HG02798 (cell line): ENCODE measurements at regions not wholly inside any gene's neighbourhood (a gene's known extent, or its start where the extent isn't known, plus 50 kb on each side); places are given as distances from the start of the nearest gene placed in this dataset.

Experiments used
- ATAC-seq: cut with Tn5 transposase; IDR thresholded peaks from one replicate; pipeline ENCODE4 v1.9.1; 2021; ENCODE audit warnings: mild to moderate bottlenecking; ENCODE audit not compliant: unreplicated experiment, poor library complexity

- no peak for ATAC-seq
Observed at GRCh38 chr5:74031536-74031935, 405.5 kb downstream of the ARHGEF28 start.

GRCh38 chr5:74030821-74031220 is 404.8 kb downstream of the ARHGEF28 start:
- ATAC-seq, result no peak

- no peak for ATAC-seq
Observed at GRCh38 chr5:74030371-74030770, 404.4 kb downstream of the ARHGEF28 start.

GRCh38 chr5:74028976-74029375 is 403.0 kb downstream of the ARHGEF28 start:
- ATAC-seq, result no peak

- ATAC-seq, result no peak
Observed at GRCh38 chr5:74028406-74028805, 402.4 kb downstream of the ARHGEF28 start.

GRCh38 chr5:74027732-74028338 is 401.8 kb downstream of the ARHGEF28 start:
- ATAC-seq, result no peak

- no peak for ATAC-seq
Observed at GRCh38 chr5:74026310-74026709, 400.3 kb downstream of the ARHGEF28 start.

- ATAC-seq, result no peak
Observed at GRCh38 chr5:74021126-74021525, 395.1 kb downstream of the ARHGEF28 start.

- no peak for ATAC-seq
Observed at GRCh38 chr5:74020503-74020902, 394.5 kb downstream of the ARHGEF28 start.

- ATAC-seq, result no peak
Observed at GRCh38 chr5:74019923-74020322, 393.9 kb downstream of the ARHGEF28 start.

GRCh38 chr5:74017786-74018211 is 391.8 kb downstream of the ARHGEF28 start:
- ATAC-seq, result no peak

GRCh38 chr5:74017112-74017511 is 391.1 kb downstream of the ARHGEF28 start:
- ATAC-seq, result no peak

- no peak for ATAC-seq
Observed at GRCh38 chr5:74016373-74016772, 390.4 kb downstream of the ARHGEF28 start.

GRCh38 chr5:74015716-74016115 is 389.7 kb downstream of the ARHGEF28 start:
- ATAC-seq, result no peak

GRCh38 chr5:74013222-74013621 is 387.2 kb downstream of the ARHGEF28 start:
- no peak for ATAC-seq

- ATAC-seq, result no peak
Observed at GRCh38 chr5:74009502-74009901, 383.5 kb downstream of the ARHGEF28 start.

- ATAC-seq, result no peak
Observed at GRCh38 chr5:74007193-74007592, 381.2 kb downstream of the ARHGEF28 start.

- no peak for ATAC-seq
Observed at GRCh38 chr5:73999297-73999696, 373.3 kb downstream of the ARHGEF28 start.

- no peak for ATAC-seq
Observed at GRCh38 chr5:73998489-73998888, 372.5 kb downstream of the ARHGEF28 start.

- no peak for ATAC-seq
Observed at GRCh38 chr5:73997960-73998359, 372.0 kb downstream of the ARHGEF28 start.

- ATAC-seq, result no peak
Observed at GRCh38 chr5:73996151-73996755, 370.3 kb downstream of the ARHGEF28 start.

GRCh38 chr5:73994963-73995362 is 369.0 kb downstream of the ARHGEF28 start:
- no peak for ATAC-seq
